Natural killer cell treated with Interleukin-12 subunit alpha and Interleukin-12 subunit beta and Interleukin-15 and Interleukin-18, amount 100 ng/mL, for 72 hours (primary cell): ENCODE measurements at regions not wholly inside any gene's neighbourhood (a gene's known extent, or its start where the extent isn't known, plus 50 kb on each side); places are given as distances from the start of the nearest gene placed in this dataset.

Source experiments
- ATAC-seq, 2 donors: fragments of 150-1000 bp; cut with Tn5 transposase in 1 of 2; sonication (Bioruptor Pico), chemical (Tn5 transposase) in 1 of 2; 2 replicates each; pipeline ENCODE4 v1.10.0; 2021
- DNase-seq: peaks from one replicate; pipeline ENCODE4 v3.0.0; 2022; ENCODE audit warnings: low spot score
- H3K27ac Mint-ChIP-seq, 2 donors: 1 replicate in 1 of 2; 2 replicates in 1 of 2; pipeline ENCODE4 v1.8.0; 2022; ENCODE audit warnings: mixed read lengths in 2 of 2, mild to moderate bottlenecking in 1 of 2, moderate library complexity in 1 of 2
- H3K27me3 Mint-ChIP-seq, 2 donors: 1 replicate in 1 of 2; 2 replicates in 1 of 2; pipeline ENCODE4 v1.8.0; 2022; ENCODE audit warnings: mixed read lengths in 2 of 2
- H3K36me3 Mint-ChIP-seq: one replicate; pipeline ENCODE4 v1.8.0; 2022; ENCODE audit warnings: mixed read lengths
- H3K4me1 Mint-ChIP-seq, 2 donors: 1 replicate in 1 of 2; 2 replicates in 1 of 2; pipeline ENCODE4 v1.8.0; 2022; ENCODE audit warnings: low read depth in 2 of 2, mixed read lengths in 2 of 2, mild to moderate bottlenecking in 1 of 2
- H3K4me3 Mint-ChIP-seq: one replicate; pipeline ENCODE4 v1.8.0; 2022; ENCODE audit warnings: mixed read lengths
- H3K9me3 Mint-ChIP-seq: 2 replicates; pipeline ENCODE4 v1.8.0; 2022; ENCODE audit warnings: mixed read lengths

- H3K9me3 Mint-ChIP-seq = peaks cover 6% of the 10 kb centered on the region
- ATAC-seq (no peak), DNase-seq (no peak)
- H3K4me1 Mint-ChIP-seq = no peaks in the 10 kb centered on the region
- no peaks in the 10 kb centered on the region for H3K36me3 Mint-ChIP-seq
- H3K27me3 Mint-ChIP-seq = no peaks in the 10 kb centered on the region
- H3K27ac Mint-ChIP-seq = no peak overlapping the region
- no peak overlapping the region for H3K4me3 Mint-ChIP-seq
Measured at GRCh38 chr4:57498251-57498650, 388.1 kb upstream of the IGFBP7 start.

GRCh38 chr4:57496697-57497471, 386.7 kb upstream of the IGFBP7 start:
- Mint-ChIP-seq H3K27me3 (no peaks in the 10 kb centered on the region), H3K36me3 (no peaks in the 10 kb centered on the region), H3K9me3 (peaks cover 9% of the 10 kb centered on the region), H3K4me1 (no peaks in the 10 kb centered on the region), H3K27ac (no peak overlapping the region), H3K4me3 (no peak overlapping the region)
- DNase-seq = no peak
- no peak for ATAC-seq

- Mint-ChIP-seq H3K36me3 (no peaks in the 10 kb centered on the region), H3K27me3 (no peaks in the 10 kb centered on the region), H3K4me3 (no peak overlapping the region), H3K4me1 (no peaks in the 10 kb centered on the region), H3K27ac (no peak overlapping the region), H3K9me3 (peaks cover 11% of the 10 kb centered on the region)
- DNase-seq (no peak), ATAC-seq (no peak)
Measured at GRCh38 chr4:57494821-57495220, 384.6 kb upstream of the IGFBP7 start.

- H3K4me1 Mint-ChIP-seq = no peaks in the 10 kb centered on the region
- H3K27me3 Mint-ChIP-seq = no peaks in the 10 kb centered on the region
- H3K4me3 Mint-ChIP-seq = no peak overlapping the region
- H3K9me3 Mint-ChIP-seq = peaks cover 7% of the 10 kb centered on the region
- H3K27ac Mint-ChIP-seq = no peak overlapping the region
- DNase-seq (no peak), ATAC-seq (no peak)
- H3K36me3 Mint-ChIP-seq = no peaks in the 10 kb centered on the region
Measured at GRCh38 chr4:57492251-57492878, 382.2 kb upstream of the IGFBP7 start.

GRCh38 chr4:57491388-57491787, 381.2 kb upstream of the IGFBP7 start:
- H3K36me3 Mint-ChIP-seq = no peaks in the 10 kb centered on the region
- DNase-seq = no peak
- no peak overlapping the region for H3K4me3 Mint-ChIP-seq
- ATAC-seq = no peak
- no peak overlapping the region for H3K27ac Mint-ChIP-seq
- H3K27me3 Mint-ChIP-seq = no peaks in the 10 kb centered on the region
- H3K4me1 Mint-ChIP-seq = no peaks in the 10 kb centered on the region
- peaks cover 10% of the 10 kb centered on the region for H3K9me3 Mint-ChIP-seq

- Mint-ChIP-seq H3K4me1 (no peaks in the 10 kb centered on the region), H3K36me3 (no peaks in the 10 kb centered on the region), H3K27me3 (no peaks in the 10 kb centered on the region), H3K4me3 (no peak overlapping the region), H3K9me3 (peaks cover 10% of the 10 kb centered on the region), H3K27ac (no peak overlapping the region)
- DNase-seq = no peak
- ATAC-seq = no peak
Measured at GRCh38 chr4:57490520-57491255, 380.5 kb upstream of the IGFBP7 start.

GRCh38 chr4:57488366-57489162, 378.4 kb upstream of the IGFBP7 start:
- Mint-ChIP-seq H3K9me3 (peaks cover 10% of the 10 kb centered on the region), H3K4me1 (no peaks in the 10 kb centered on the region), H3K27me3 (no peaks in the 10 kb centered on the region), H3K4me3 (no peak overlapping the region), H3K27ac (no peak overlapping the region), H3K36me3 (no peaks in the 10 kb centered on the region)
- no peak for DNase-seq
- no peak for ATAC-seq

GRCh38 chr4:57475424-57475823, 365.2 kb upstream of the IGFBP7 start:
- no peak for ATAC-seq
- DNase-seq = no peak
- Mint-ChIP-seq H3K4me1 (no peaks in the 10 kb centered on the region), H3K27ac (no peak overlapping the region), H3K9me3 (peaks cover 3% of the 10 kb centered on the region), H3K36me3 (no peaks in the 10 kb centered on the region), H3K4me3 (no peak overlapping the region), H3K27me3 (no peaks in the 10 kb centered on the region)

- no peaks in the 10 kb centered on the region for H3K27me3 Mint-ChIP-seq
- ATAC-seq = no peak
Measured at GRCh38 chr4:57465321-57466056, 355.3 kb upstream of the IGFBP7 start.

GRCh38 chr4:57462843-57463242, 352.7 kb upstream of the IGFBP7 start:
- no peaks in the 10 kb centered on the region for H3K27me3 Mint-ChIP-seq
- H3K4me3 Mint-ChIP-seq = no peak overlapping the region
- ATAC-seq = no peak
- no peaks in the 10 kb centered on the region for H3K36me3 Mint-ChIP-seq
- H3K27ac Mint-ChIP-seq = no peak overlapping the region
- peaks cover 4% of the 10 kb centered on the region for H3K9me3 Mint-ChIP-seq
- DNase-seq = no peak
- no peaks in the 10 kb centered on the region for H3K4me1 Mint-ChIP-seq

More at GRCh38 chr4:57465321-57466056, 355.3 kb upstream of the IGFBP7 start:
- no peak for DNase-seq
- H3K4me3 Mint-ChIP-seq = no peak overlapping the region
- no peaks in the 10 kb centered on the region for H3K36me3 Mint-ChIP-seq
- H3K4me1 Mint-ChIP-seq = no peaks in the 10 kb centered on the region
- H3K27ac Mint-ChIP-seq = no peak overlapping the region
- H3K9me3 Mint-ChIP-seq = peaks cover 3% of the 10 kb centered on the region

- no peaks in the 10 kb centered on the region for H3K27me3 Mint-ChIP-seq
- no peak overlapping the region for H3K4me3 Mint-ChIP-seq
- H3K9me3 Mint-ChIP-seq = peaks cover 11% of the 10 kb centered on the region
- DNase-seq (no peak), ATAC-seq (no peak)
- H3K36me3 Mint-ChIP-seq = peaks cover 3% of the 10 kb centered on the region
- H3K27ac Mint-ChIP-seq = no peak overlapping the region
- no peaks in the 10 kb centered on the region for H3K4me1 Mint-ChIP-seq
Measured at GRCh38 chr4:57460967-57461366, 350.8 kb upstream of the IGFBP7 start.

- no peak for ATAC-seq
- Mint-ChIP-seq H3K9me3 (peaks cover 8% of the 10 kb centered on the region), H3K36me3 (no peaks in the 10 kb centered on the region), H3K27ac (no peak overlapping the region), H3K27me3 (no peaks in the 10 kb centered on the region), H3K4me3 (no peak overlapping the region), H3K4me1 (no peaks in the 10 kb centered on the region)
- DNase-seq = no peak
Measured at GRCh38 chr4:57448901-57449300, 338.7 kb upstream of the IGFBP7 start.

GRCh38 chr4:57448452-57448851, 338.3 kb upstream of the IGFBP7 start:
- peaks cover 8% of the 10 kb centered on the region for H3K9me3 Mint-ChIP-seq
- no peak overlapping the region for H3K4me3 Mint-ChIP-seq
- no peaks in the 10 kb centered on the region for H3K27me3 Mint-ChIP-seq
- DNase-seq = no peak
- ATAC-seq = no peak
- no peak overlapping the region for H3K27ac Mint-ChIP-seq
- no peaks in the 10 kb centered on the region for H3K36me3 Mint-ChIP-seq
- H3K4me1 Mint-ChIP-seq = no peaks in the 10 kb centered on the region
